ENCODE measurements at regions not wholly inside any gene's neighbourhood (a gene's known extent, or its start where the extent isn't known, plus 50 kb on each side); places are given as distances from the start of the nearest gene placed in this dataset.

- no peak overlapping the region for H3K4me3 ChIP-seq (replicated peaks; ENCODE audit: insufficient read depth, low read length)
- no peak for DNase-seq (ENCODE audit: low read depth in 1 of 2, low spot score in 1 of 2)
- no peak overlapping the region for H3K27ac ChIP-seq (replicated peaks)
- peaks cover 2% of the 10 kb centered on the region for H3K27me3 ChIP-seq (ENCODE audit: insufficient read depth, poor library complexity, severe bottlenecking)
- TF ChIP-seq REST (IDR thresholded peaks at IDR 0.05; ENCODE audit: insufficient replicate concordance, low read depth) (no peak), POLR2AphosphoS5 (IDR thresholded peaks at IDR 0.05; ENCODE audit: low read depth) (no peak), CTCF (IDR thresholded peaks at IDR 0.05; ENCODE audit: insufficient read depth, low read length) (no peak), SPI1 (IDR thresholded peaks at IDR 0.05; ENCODE audit: borderline replicate concordance, low read depth) (no peak), GABPA (IDR thresholded peaks at IDR 0.05; ENCODE audit: low read depth) (no peak)
These were observed 114.7 kb upstream of the LNX1 start for GRCh38 chr4:53705972-53706371.

DNA sequence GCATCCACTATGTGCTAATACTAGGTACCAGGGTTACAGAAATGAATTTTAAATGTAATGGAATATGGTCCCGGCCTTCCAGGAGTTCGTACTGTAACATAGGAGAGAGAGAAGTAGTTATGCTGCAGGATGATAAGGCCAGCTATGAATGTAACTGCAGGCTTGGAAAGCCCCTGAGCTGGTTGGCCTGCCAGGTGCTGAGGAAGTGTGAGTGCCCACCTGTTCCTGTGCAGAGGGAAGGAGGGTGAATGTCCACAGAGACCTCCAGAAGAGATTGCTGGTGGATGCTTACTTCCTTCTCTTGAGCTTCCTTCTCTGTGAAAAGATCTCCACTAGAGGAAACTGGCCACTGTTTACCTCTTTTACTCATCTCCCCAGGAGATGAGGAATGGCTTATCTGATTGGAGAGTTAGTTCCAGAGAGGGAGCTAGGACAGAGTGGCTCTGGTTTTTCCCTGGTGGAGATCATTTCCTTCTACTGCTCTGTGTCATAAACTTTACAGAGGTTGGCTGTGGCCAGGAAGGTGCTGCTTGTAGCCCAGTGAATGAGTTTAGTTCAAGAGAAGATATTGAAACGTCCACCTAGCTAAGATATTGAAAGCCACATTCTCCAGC, 114.0 kb upstream of the LNX1 start:
- DNase-seq (ENCODE audit: low read depth in 1 of 2, low spot score in 1 of 2), result no peak
- Histone ChIP-seq H3K27ac (replicated peaks) (no peak overlapping the region), H3K4me3 (replicated peaks; ENCODE audit: insufficient read depth, low read length) (no peak overlapping the region), H3K27me3 (ENCODE audit: insufficient read depth, poor library complexity, severe bottlenecking) (peaks cover 2% of the 10 kb centered on the region)
- TF ChIP-seq SPI1 (IDR thresholded peaks at IDR 0.05; ENCODE audit: borderline replicate concordance, low read depth), result no peak
- no peak for TF ChIP-seq CTCF (IDR thresholded peaks at IDR 0.05; ENCODE audit: insufficient read depth, low read length)
- TF ChIP-seq POLR2AphosphoS5 (IDR thresholded peaks at IDR 0.05; ENCODE audit: low read depth), result no peak
- TF ChIP-seq GABPA (IDR thresholded peaks at IDR 0.05; ENCODE audit: low read depth), result no peak
- TF ChIP-seq REST (IDR thresholded peaks at IDR 0.05; ENCODE audit: insufficient replicate concordance, low read depth), result no peak

GRCh38 chr4:53704329-53704728, 113.0 kb upstream of the LNX1 start:
- no peak for DNase-seq (ENCODE audit: low read depth in 1 of 2, low spot score in 1 of 2)
- Histone ChIP-seq H3K27me3 (ENCODE audit: insufficient read depth, poor library complexity, severe bottlenecking) (peaks cover 2% of the 10 kb centered on the region), H3K27ac (replicated peaks) (no peak overlapping the region), H3K4me3 (replicated peaks; ENCODE audit: insufficient read depth, low read length) (no peak overlapping the region)
- TF ChIP-seq POLR2AphosphoS5 (IDR thresholded peaks at IDR 0.05; ENCODE audit: low read depth), result no peak
- TF ChIP-seq REST (IDR thresholded peaks at IDR 0.05; ENCODE audit: insufficient replicate concordance, low read depth), result no peak
- no peak for TF ChIP-seq GABPA (IDR thresholded peaks at IDR 0.05; ENCODE audit: low read depth)
